ENCODE measurements at regions not wholly inside any gene's neighbourhood (a gene's known extent, or its start where the extent isn't known, plus 50 kb on each side); places are given as distances from the start of the nearest gene placed in this dataset.

DNA sequence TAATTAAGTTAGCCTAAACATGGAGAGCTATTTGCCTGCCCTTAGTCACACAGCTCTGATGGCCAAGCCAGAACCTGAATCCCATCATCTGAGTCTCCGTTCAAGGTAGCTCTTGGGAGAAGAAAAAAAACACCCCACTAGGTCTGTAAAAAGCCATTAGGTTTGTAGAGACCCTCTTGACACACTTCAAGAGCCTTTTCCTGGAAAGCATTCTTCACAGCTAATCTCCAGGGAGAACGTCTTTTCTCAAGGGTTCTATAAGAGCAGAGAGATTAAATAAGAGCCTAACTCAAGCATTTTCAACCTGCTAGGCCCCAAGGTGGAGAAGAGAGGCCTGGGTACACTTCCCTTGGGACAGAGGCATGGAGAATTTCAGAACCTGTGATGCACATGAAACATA is 61.6 kb upstream of the NAV2 start:
- TF ChIP-seq, protein P1, sequence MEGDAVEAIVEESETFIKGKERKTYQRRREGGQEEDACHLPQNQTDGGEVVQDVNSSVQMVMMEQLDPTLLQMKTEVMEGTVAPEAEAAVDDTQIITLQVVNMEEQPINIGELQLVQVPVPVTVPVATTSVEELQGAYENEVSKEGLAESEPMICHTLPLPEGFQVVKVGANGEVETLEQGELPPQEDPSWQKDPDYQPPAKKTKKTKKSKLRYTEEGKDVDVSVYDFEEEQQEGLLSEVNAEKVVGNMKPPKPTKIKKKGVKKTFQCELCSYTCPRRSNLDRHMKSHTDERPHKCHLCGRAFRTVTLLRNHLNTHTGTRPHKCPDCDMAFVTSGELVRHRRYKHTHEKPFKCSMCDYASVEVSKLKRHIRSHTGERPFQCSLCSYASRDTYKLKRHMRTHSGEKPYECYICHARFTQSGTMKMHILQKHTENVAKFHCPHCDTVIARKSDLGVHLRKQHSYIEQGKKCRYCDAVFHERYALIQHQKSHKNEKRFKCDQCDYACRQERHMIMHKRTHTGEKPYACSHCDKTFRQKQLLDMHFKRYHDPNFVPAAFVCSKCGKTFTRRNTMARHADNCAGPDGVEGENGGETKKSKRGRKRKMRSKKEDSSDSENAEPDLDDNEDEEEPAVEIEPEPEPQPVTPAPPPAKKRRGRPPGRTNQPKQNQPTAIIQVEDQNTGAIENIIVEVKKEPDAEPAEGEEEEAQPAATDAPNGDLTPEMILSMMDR (IDR thresholded peaks at IDR 0.05; ENCODE audit: low read depth, low read length) = no peak
- DNase-seq (ENCODE audit: low read depth in 2 of 2) = no peak
- no peak overlapping the region for H3K4me3 ChIP-seq (replicated peaks in 1 of 2; ENCODE audit: low read depth in 2 of 2, low read length in 2 of 2)

DNA sequence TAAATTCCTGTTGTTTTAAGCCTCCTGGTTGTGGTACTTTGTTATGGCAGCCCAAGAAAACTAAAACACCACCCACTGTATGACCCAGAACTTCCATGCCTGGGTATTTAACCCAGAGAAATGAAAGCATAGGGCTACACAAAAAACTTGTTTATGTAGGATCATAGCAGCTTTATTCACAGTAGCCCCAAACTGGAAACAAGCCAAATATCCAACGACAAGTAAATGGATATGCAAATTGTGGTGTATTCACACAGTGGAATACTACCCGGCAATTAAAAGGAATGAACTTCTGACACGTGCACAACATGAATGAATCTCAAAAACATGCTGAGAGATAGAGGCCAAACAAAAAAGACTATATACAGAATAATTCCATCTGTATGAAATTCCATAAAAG is 62.2 kb upstream of the NAV2 start:
- DNase-seq (ENCODE audit: low read depth in 2 of 2) = no peak
- TF ChIP-seq, protein P1 (IDR thresholded peaks at IDR 0.05; ENCODE audit: low read depth, low read length) = no peak

DNA sequence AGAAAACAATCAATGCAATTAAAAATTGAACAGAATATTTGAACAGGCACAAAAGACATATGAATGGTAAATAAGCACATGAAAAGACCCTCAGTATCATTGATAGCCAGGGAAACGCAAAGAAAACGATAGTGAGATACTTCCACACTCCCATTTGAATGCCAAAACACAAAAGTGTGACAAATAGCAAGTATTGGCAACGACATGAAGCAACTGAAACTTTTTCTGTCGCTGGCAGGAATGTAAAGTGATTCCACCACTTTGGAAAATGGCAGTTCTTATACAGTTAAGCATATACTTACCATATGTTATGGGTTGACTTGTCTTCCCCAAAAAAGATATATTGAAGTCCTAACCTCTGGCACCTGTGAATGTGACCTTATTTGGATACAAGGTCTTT is 62.9 kb upstream of the NAV2 start:
- DNase-seq (ENCODE audit: low read depth in 2 of 2) = no peak
- no peak overlapping the region for H3K4me3 ChIP-seq (replicated peaks in 1 of 2; ENCODE audit: low read depth in 2 of 2, low read length in 2 of 2)
- TF ChIP-seq, protein P1 (IDR thresholded peaks at IDR 0.05; ENCODE audit: low read depth, low read length) = no peak

More for the DNA sequence above, 62.2 kb upstream of the NAV2 start:
- no peak overlapping the region for H3K4me3 ChIP-seq (replicated peaks in 1 of 2; ENCODE audit: low read depth in 2 of 2, low read length in 2 of 2)

DNA sequence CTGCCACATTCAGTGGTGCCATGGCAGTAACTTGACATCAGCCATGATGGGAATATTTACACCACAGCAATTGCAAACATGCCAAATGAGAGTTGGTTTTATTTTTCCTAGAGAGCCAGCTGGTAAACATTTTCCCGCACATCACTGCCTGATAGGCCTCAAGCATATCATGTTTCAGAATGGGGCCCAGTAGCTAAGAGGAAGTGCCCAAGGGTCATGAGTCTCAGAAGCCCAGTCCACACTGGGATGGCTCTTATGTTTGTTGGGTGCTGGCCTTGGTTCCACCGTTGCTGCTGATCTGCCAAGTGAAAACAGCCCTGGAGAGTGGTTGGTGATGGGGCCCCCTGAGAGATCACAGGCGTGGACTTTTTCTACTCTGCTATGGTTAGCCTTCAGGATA is 64.3 kb upstream of the NAV2 start:
- H3K4me3 ChIP-seq (replicated peaks in 1 of 2; ENCODE audit: low read depth in 2 of 2, low read length in 2 of 2) = no peak overlapping the region
- TF ChIP-seq, protein P1 (IDR thresholded peaks at IDR 0.05; ENCODE audit: low read depth, low read length) = no peak
- no peak for DNase-seq (ENCODE audit: low read depth in 2 of 2)

DNA sequence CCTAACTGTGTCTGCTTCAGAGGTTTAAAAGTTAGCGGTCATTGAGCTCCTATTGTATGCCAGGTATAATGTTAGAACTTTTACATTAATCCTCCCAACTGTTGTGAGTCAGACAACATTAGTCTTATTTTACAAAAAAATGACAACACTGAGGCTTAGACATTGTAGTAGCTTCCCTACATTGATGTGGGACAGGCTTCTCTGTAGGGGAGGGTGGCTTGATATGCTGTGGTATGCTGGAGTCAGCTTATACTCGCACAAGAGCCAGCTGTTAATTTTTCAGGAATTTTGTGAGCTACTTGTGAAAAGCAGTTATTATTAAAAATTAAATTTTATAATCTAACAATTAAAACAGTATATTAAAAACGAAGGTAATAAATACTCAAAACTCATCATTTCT is 64.8 kb upstream of the NAV2 start:
- no peak for DNase-seq (ENCODE audit: low read depth in 2 of 2)
- H3K4me3 ChIP-seq (replicated peaks in 1 of 2; ENCODE audit: low read depth in 2 of 2, low read length in 2 of 2) = no peak overlapping the region
- TF ChIP-seq, protein P1 (IDR thresholded peaks at IDR 0.05; ENCODE audit: low read depth, low read length) = no peak

DNA sequence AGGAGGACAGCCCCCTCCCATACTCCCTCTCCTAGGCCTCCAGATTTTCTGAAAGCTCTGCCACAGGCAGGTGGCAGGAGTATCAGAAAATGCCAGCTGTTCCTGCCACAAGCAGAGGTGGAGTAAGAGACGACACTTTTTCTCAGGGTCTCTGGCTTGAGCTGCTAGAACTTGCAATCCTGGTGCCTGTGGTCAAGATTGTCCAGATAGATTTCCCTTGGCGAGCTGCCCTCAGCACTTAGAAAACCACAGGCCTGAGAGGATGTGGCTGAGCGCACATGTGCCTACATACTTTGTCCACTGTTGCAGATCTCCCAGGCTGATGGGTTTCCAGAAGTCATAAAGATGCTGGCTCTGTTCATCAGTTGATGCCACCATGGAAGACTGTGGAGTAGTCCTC is 65.7 kb upstream of the NAV2 start:
- TF ChIP-seq, protein P1 (IDR thresholded peaks at IDR 0.05; ENCODE audit: low read depth, low read length) = no peak
- H3K4me3 ChIP-seq (replicated peaks in 1 of 2; ENCODE audit: low read depth in 2 of 2, low read length in 2 of 2) = no peak overlapping the region
- peak; percentile 82 to 89 for DNase-seq (ENCODE audit: low read depth in 2 of 2)

DNA sequence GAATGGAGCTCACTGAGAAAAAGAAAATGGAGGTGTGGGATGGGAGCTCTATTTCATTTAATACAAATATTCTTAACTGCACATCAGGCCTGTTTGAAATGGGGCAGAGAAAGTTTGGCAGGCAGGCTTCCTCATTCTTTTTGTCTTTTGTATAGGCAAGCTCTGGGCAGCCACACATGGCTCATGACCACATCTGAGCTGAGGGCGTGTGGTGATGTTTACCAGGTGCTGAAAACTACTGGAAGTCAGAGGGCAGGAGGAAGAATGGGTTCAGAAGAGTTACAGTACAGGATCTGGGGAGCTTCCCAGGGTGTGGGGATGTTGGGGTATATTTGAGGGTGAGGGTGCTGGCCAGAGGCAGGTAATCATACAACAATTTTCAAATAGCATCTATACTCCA is 66.3 kb upstream of the NAV2 start:
- peak in 1 of 2 donors; percentile 49 for DNase-seq (ENCODE audit: low read depth in 2 of 2)
- TF ChIP-seq, protein P1 (IDR thresholded peaks at IDR 0.05; ENCODE audit: low read depth, low read length) = no peak
- H3K4me3 ChIP-seq (replicated peaks in 1 of 2; ENCODE audit: low read depth in 2 of 2, low read length in 2 of 2) = no peak overlapping the region
